Epithelial cell of esophagus (primary cell): ENCODE measurements at regions not wholly inside any gene's neighbourhood (a gene's known extent, or its start where the extent isn't known, plus 50 kb on each side); places are given as distances from the start of the nearest gene placed in this dataset.

Experiments used
- DNase-seq: peaks from one replicate; pipeline ENCODE4 v3.0.0; 2010; ENCODE audit warnings: low read depth
- H3K4me3 ChIP-seq: 2 replicates; pipeline ENCODE4 v1.5.1; 2011; ENCODE audit warnings: mild to moderate bottlenecking, low read length, control low read depth
- TF ChIP-seq, protein P1 (sequence below): IDR thresholded peaks from 2 replicates; pipeline ENCODE4 v1.5.1; 2011; ENCODE audit warnings: low read depth, mild to moderate bottlenecking, low read length, control low read depth, inconsistent platforms; ENCODE audit not compliant: insufficient read depth; ENCODE audit errors: missing control alignments

DNA sequence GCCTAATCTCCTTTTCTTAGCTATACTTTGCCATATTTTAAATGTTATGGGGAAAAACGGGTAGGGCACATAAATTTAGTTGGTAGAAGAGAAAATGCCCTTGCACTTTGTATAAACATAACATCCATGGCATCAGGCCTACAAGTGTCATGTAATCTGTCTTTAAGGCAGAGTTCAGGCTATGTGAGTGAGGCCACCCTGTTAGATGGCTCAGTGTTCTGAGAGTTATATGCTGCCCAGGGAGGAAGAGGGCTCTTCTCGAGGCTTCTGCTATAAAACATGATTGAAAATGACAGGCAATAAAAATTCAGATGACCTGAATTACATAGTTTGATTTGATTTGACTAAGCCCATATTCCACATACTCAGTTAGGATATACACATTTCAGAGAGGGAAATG is 553.6 kb upstream of the MAP3K7 start:
- TF ChIP-seq, protein P1, sequence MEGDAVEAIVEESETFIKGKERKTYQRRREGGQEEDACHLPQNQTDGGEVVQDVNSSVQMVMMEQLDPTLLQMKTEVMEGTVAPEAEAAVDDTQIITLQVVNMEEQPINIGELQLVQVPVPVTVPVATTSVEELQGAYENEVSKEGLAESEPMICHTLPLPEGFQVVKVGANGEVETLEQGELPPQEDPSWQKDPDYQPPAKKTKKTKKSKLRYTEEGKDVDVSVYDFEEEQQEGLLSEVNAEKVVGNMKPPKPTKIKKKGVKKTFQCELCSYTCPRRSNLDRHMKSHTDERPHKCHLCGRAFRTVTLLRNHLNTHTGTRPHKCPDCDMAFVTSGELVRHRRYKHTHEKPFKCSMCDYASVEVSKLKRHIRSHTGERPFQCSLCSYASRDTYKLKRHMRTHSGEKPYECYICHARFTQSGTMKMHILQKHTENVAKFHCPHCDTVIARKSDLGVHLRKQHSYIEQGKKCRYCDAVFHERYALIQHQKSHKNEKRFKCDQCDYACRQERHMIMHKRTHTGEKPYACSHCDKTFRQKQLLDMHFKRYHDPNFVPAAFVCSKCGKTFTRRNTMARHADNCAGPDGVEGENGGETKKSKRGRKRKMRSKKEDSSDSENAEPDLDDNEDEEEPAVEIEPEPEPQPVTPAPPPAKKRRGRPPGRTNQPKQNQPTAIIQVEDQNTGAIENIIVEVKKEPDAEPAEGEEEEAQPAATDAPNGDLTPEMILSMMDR: no peak
- H3K4me3 ChIP-seq: no peak overlapping the region
- DNase-seq: no peak

DNA sequence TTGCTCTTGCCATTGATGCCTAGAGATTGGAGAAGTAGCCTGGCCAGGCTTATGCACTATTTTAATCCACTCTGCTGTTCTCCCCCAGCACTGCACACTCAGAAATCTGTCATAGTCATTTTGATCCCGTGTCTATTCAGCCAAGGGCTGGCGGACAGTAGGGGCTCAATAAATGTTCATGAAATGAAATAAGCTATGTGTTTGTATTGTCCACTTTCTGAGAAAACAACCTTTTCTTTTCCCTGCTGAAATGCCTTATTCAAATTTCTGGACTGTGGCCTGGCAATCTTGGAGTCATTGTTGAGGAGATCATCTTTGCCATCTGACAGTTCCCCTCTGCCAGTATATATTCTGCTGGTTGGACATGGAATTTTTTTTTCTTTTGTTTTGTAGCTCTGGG is 550.4 kb upstream of the MAP3K7 start:
- no peak for DNase-seq
- TF ChIP-seq, protein P1: no peak
- H3K4me3 ChIP-seq: no peak overlapping the region

DNA sequence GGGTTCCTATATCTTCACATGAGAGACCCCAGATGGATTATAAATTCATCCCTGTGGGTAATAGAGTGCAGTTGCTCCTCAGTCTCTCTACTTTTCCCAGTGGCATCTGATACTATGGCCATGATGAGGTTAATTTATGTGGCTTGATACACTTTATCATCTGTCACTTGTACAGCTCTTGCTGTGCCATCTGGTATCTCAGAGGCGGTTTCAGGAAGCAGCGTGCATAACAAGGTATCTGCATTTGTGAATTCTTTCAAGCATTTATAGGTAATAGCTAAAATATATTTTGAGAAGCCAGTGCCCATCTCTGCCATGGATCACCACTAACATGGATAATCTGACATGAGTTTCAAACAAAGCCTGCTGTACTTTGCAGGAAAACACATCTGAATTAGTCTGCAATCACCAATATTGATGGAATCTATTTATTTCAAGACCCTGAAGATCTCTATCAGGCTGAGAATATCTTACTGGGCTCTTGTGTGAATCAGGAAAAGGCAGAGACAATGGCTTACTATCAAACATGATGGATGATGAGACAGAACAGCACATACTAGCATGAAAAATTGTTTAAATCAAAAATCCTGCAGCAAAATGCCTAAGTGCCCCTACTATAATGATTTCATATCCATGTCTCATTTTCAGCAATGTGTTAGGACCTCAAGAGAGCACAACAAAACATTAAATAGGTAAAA is 548.7 kb upstream of the MAP3K7 start:
- DNase-seq: no peak
- TF ChIP-seq, protein P1: no peak

DNA sequence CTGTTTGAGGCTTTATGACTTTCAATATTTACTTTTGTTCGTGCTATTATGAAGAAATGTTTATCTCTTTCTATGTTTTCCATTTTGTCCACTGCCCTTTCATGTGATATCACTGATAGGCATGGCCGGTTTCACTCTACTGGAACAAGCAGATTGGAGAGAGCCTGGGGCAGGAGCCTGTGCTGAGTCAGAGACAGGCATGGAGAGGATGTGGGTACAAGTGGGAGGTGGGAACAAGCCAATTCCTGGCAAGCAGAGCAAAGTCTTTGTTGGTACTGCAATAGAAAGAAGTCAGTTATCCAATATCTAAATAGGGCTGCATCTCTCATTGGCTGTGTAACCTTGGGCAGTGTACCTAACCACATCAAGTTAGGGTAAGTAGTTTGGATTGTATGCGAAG is 545.6 kb upstream of the MAP3K7 start:
- DNase-seq: peak; percentile 45
- TF ChIP-seq, protein P1: no peak
- no peak overlapping the region for H3K4me3 ChIP-seq

More for the DNA sequence above, 548.7 kb upstream of the MAP3K7 start:
- H3K4me3 ChIP-seq: no peak overlapping the region

DNA sequence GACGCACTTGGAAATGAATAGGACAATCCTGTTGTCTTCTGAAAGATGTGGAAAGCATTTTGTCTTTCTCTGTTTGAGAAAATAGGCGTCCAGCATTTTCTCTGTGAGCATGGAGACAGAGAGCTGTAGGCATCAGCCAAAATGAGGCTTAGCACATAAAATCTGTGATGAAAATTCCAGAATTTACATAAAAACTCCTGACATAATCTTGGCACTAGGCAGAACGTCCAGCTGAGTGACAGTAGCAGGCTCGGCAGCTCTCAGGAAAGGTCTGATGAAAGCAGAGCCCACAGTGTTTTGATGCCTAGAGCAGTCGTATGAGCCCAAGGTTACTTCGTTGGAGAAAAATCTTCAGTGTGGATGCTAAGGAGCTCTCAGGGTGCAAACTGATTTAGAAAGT is 543.3 kb upstream of the MAP3K7 start:
- no peak overlapping the region for H3K4me3 ChIP-seq
- no peak for DNase-seq
- TF ChIP-seq, protein P1: no peak

DNA sequence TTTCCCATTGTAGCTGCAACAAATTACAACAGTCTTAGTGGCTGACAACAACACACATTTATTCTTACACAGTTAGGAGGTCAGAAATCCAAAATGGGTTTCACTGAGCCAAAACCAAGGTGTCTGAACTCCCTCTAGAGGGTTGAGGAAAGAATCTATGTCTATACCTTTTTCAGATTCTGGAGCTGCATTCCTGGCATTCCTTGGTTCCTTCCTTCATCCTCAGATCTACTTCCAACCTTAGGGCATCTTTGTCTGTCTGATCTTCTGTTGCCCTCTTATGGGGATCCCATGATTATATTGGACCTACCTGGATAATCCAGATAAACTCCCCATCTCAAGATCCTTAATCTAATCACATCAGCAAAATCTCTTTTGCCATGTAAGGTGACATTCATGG is 540.9 kb upstream of the MAP3K7 start:
- no peak for DNase-seq
- TF ChIP-seq, protein P1: no peak
- H3K4me3 ChIP-seq: no peak overlapping the region

DNA sequence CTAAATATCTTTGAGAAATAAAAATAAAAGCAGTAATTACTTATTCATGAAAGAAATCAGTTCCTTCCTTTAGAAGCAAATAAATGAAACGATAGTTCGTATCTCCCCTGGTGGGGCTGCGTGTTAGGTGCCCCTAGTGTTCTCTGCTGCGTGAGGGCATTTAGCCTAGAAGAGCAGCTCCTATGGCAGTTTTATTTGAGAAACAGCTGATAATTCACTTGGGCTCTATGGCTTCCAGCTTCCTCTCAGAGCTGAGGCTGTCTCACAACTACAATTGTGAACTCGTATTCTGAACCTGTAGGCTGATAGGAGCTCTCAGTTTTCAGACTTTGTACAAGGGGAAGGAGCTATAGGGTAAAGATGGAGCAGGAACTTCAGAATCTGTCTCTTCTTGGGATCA is 540.0 kb upstream of the MAP3K7 start:
- H3K4me3 ChIP-seq: no peak overlapping the region
- TF ChIP-seq, protein P1: no peak
- DNase-seq: no peak
